Natural killer cell (primary cell): ENCODE measurements at regions not wholly inside any gene's neighbourhood (a gene's known extent, or its start where the extent isn't known, plus 50 kb on each side); places are given as distances from the start of the nearest gene placed in this dataset.

Experiments
- ATAC-seq, 3 donors: fragments of 150-1000 bp in 2 of 3; fragments of 200-7000 bp in 1 of 3; cut with Tn5 transposase; 1 replicate in 1 of 3; 2 replicates in 2 of 3; pipeline ENCODE4 v1.10.0; 2021; ENCODE audit warnings: mild to moderate bottlenecking in 2 of 3, moderate library complexity in 2 of 3
- DNase-seq, 2 donors: peaks; one replicate each; pipeline versions ENCODE4 v3.0.0 to v3.0.0-alpha.2; 2013 to 2021; ENCODE audit warnings: mixed read lengths in 1 of 2
- H3K27ac ChIP-seq: one replicate; pipeline ENCODE4 v1.5.1; 2013; ENCODE audit warnings: mild to moderate bottlenecking, low read length
- H3K27me3 ChIP-seq: one replicate; pipeline ENCODE4 v1.6.1; 2013; ENCODE audit warnings: low read length; ENCODE audit not compliant: control insufficient read depth, insufficient read depth
- H3K36me3 ChIP-seq: one replicate; pipeline ENCODE4 v1.6.1; 2013; ENCODE audit warnings: low read length; ENCODE audit not compliant: control insufficient read depth, insufficient read depth
- H3K4me1 ChIP-seq: one replicate; pipeline ENCODE4 v1.6.1; 2013; ENCODE audit warnings: low read length; ENCODE audit not compliant: control insufficient read depth, insufficient read depth
- H3K4me3 ChIP-seq: one replicate; pipeline ENCODE4 v1.5.1; 2013; ENCODE audit warnings: low read length
- H3K9me3 ChIP-seq: one replicate; pipeline ENCODE4 v1.6.1; 2013; ENCODE audit warnings: low read length; ENCODE audit not compliant: control insufficient read depth, insufficient read depth
- H3K27ac Mint-ChIP-seq, 2 donors: one replicate each; pipeline ENCODE4 v1.8.0; 2022; ENCODE audit warnings: mild to moderate bottlenecking in 2 of 2, mixed read lengths in 2 of 2, moderate library complexity in 1 of 2
- H3K27me3 Mint-ChIP-seq, 2 donors: one replicate each; pipeline ENCODE4 v1.8.0; 2022; ENCODE audit warnings: low read depth in 2 of 2, mixed read lengths in 2 of 2
- H3K36me3 Mint-ChIP-seq: one replicate; pipeline ENCODE4 v1.8.0; 2022; ENCODE audit warnings: mixed read lengths
- H3K4me1 Mint-ChIP-seq, 2 donors: one replicate each; pipeline ENCODE4 v1.8.0; 2022; ENCODE audit warnings: mixed read lengths in 2 of 2
- H3K4me3 Mint-ChIP-seq: one replicate; pipeline ENCODE4 v1.8.0; 2022; ENCODE audit warnings: mild to moderate bottlenecking, moderate library complexity, mixed read lengths
- H3K9me3 Mint-ChIP-seq, 2 donors: one replicate each; pipeline ENCODE4 v1.8.0; 2022; ENCODE audit warnings: mixed read lengths in 2 of 2
- WGBS: methylation state at CpG from one replicate; pipeline ENCODE4 v1.1.7; 2013; ENCODE audit warnings: missing lambda C conversion rate; ENCODE audit not compliant: insufficient coverage; 5-methylcytosine and 5-hydroxymethylcytosine counted together
- intact Hi-C: fragments of 100-400 bp; cut with micrococcal nuclease; formaldehyde crosslinking; loops from one replicate; pipeline ENCODE4 v1.14.2; 2022
- TF ChIP-seq, protein P1 (sequence below): fragments of 200-600 bp; IDR thresholded peaks from one replicate; pipeline ENCODE4 v1.8.0; 2022; ENCODE audit warnings: antibody characterized with exemption

- no peak for DNase-seq
- no peaks in the 10 kb centered on the region for H3K9me3 ChIP-seq
- Mint-ChIP-seq H3K4me3 (no peak overlapping the region), H3K4me1 (no peaks in the 10 kb centered on the region), H3K9me3 (peaks cover 3% of the 10 kb centered on the region in 2 donors), H3K27ac (no peak overlapping the region), H3K36me3 (no peaks in the 10 kb centered on the region), H3K27me3 (peaks cover 13 to 14% of the 10 kb centered on the region in 2 donors)
- ATAC-seq: no peak
- no peaks in the 10 kb centered on the region for H3K4me1 ChIP-seq
- intact Hi-C loops: no loop called here
- H3K4me3 ChIP-seq: no peak overlapping the region
- TF ChIP-seq, protein P1, sequence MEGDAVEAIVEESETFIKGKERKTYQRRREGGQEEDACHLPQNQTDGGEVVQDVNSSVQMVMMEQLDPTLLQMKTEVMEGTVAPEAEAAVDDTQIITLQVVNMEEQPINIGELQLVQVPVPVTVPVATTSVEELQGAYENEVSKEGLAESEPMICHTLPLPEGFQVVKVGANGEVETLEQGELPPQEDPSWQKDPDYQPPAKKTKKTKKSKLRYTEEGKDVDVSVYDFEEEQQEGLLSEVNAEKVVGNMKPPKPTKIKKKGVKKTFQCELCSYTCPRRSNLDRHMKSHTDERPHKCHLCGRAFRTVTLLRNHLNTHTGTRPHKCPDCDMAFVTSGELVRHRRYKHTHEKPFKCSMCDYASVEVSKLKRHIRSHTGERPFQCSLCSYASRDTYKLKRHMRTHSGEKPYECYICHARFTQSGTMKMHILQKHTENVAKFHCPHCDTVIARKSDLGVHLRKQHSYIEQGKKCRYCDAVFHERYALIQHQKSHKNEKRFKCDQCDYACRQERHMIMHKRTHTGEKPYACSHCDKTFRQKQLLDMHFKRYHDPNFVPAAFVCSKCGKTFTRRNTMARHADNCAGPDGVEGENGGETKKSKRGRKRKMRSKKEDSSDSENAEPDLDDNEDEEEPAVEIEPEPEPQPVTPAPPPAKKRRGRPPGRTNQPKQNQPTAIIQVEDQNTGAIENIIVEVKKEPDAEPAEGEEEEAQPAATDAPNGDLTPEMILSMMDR: no peak
- H3K27me3 ChIP-seq: no peaks in the 10 kb centered on the region
- 29% methylated on average over 2 of the region's 2 CpGs for WGBS
- no peaks in the 10 kb centered on the region for H3K36me3 ChIP-seq
- no peak overlapping the region for H3K27ac ChIP-seq
These were observed 577.8 kb upstream of the NR5A2 start for GRCh38 chr1:199449681-199450080.

DNA sequence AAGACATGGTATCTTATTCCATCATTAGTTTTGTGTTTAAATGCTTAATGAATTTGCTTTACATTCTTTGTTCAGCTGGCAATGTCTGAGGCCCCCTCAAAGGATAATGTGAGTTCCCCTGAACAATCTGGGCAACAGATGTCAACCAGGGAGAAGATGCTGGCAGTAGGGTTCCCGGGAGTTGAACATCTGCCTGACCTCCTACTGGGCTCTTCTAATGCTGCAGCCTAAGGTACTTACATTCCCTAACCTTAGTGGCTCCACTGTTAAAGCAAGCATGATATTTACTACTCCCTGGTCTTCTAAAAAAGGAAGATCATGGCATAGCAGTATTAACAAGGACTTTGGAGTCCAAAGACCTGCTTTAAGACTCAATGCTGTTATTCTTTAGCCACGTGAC is 574.9 kb upstream of the NR5A2 start:
- no peaks in the 10 kb centered on the region for H3K9me3 Mint-ChIP-seq
- H3K4me1 ChIP-seq: no peaks in the 10 kb centered on the region
- TF ChIP-seq, protein P1: no peak
- no peaks in the 10 kb centered on the region for H3K36me3 ChIP-seq
- H3K4me3 Mint-ChIP-seq: no peak overlapping the region
- H3K27me3 Mint-ChIP-seq: peaks cover 0 to 4% of the 10 kb centered on the region in 2 donors
- no peak overlapping the region for H3K27ac ChIP-seq
- no peak overlapping the region for H3K27ac Mint-ChIP-seq
- intact Hi-C loops: no loop called here
- no peak overlapping the region for H3K4me3 ChIP-seq
- H3K9me3 ChIP-seq: no peaks in the 10 kb centered on the region
- no peaks in the 10 kb centered on the region for H3K36me3 Mint-ChIP-seq
- 92% methylated on average over 2 of the region's 2 CpGs for WGBS
- H3K27me3 ChIP-seq: no peaks in the 10 kb centered on the region
- ATAC-seq (no peak), DNase-seq (no peak)
- H3K4me1 Mint-ChIP-seq: no peaks in the 10 kb centered on the region

DNA sequence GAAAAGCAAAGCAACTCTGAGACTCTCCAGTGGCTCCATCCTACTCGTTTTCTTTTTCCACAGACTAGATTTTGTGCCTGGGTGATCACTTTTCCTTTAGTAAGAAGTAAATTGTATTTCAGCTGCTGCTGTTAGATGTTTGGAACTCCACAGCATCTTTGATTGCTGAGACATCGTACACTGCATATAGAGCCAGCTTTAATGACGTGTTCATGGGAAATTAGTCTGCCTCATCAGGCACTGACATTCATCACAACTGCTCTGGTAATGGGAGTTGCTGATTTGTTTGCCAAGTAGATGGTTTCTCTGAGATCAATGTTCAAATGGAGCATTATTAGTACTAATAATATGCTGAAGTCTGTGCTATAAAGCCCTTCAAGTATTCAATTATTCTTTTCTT is 573.8 kb upstream of the NR5A2 start:
- WGBS: 96% methylated on average over 3 of the region's 3 CpGs
- no peaks in the 10 kb centered on the region for H3K4me1 Mint-ChIP-seq

GRCh38 chr1:199460933-199461332 is 566.6 kb upstream of the NR5A2 start:
- peaks cover 0 to 5% of the 10 kb centered on the region in 2 donors for H3K4me1 Mint-ChIP-seq
- no peak overlapping the region for H3K27ac Mint-ChIP-seq
- WGBS: 24% methylated on average over 3 of the region's 3 CpGs
- Histone ChIP-seq H3K9me3 (no peaks in the 10 kb centered on the region), H3K4me3 (no peak overlapping the region), H3K36me3 (no peaks in the 10 kb centered on the region), H3K27me3 (no peaks in the 10 kb centered on the region), H3K4me1 (no peaks in the 10 kb centered on the region), H3K27ac (no peak overlapping the region)
- H3K27me3 Mint-ChIP-seq: peaks cover 0 to 2% of the 10 kb centered on the region in 2 donors
- ATAC-seq (no peak), DNase-seq (no peak)
- intact Hi-C loops: no loop called here
- TF ChIP-seq, protein P1: no peak
- peaks cover 2 to 3% of the 10 kb centered on the region in 2 donors for H3K9me3 Mint-ChIP-seq
- H3K4me3 Mint-ChIP-seq: no peak overlapping the region
- peaks cover 6% of the 10 kb centered on the region for H3K36me3 Mint-ChIP-seq

More for the DNA sequence above, 573.8 kb upstream of the NR5A2 start:
- intact Hi-C loops: no loop called here
- DNase-seq (no peak), ATAC-seq (no peak)
- H3K36me3 Mint-ChIP-seq: no peaks in the 10 kb centered on the region
- Histone ChIP-seq H3K4me1 (no peaks in the 10 kb centered on the region), H3K36me3 (no peaks in the 10 kb centered on the region), H3K4me3 (no peak overlapping the region), H3K27ac (no peak overlapping the region), H3K9me3 (no peaks in the 10 kb centered on the region), H3K27me3 (no peaks in the 10 kb centered on the region)
- TF ChIP-seq, protein P1: no peak
- peaks cover 0 to 4% of the 10 kb centered on the region in 2 donors for H3K27me3 Mint-ChIP-seq
- H3K27ac Mint-ChIP-seq: no peak overlapping the region
- no peak overlapping the region for H3K4me3 Mint-ChIP-seq
- H3K9me3 Mint-ChIP-seq: no peaks in the 10 kb centered on the region
